K562 (cell line): ENCODE measurements at regions not wholly inside any gene's neighbourhood (a gene's known extent, or its start where the extent isn't known, plus 50 kb on each side); places are given as distances from the start of the nearest gene placed in this dataset.

ENCODE experiments used
- BRCA1 ChIP-seq, 2 experiments: fragments of 450-650 bp in 1 of 2; sonication (generic) in 1 of 2; formaldehyde crosslinking in 1 of 2; IDR thresholded peaks; 2 replicates each; pipeline versions ENCODE4 v1.5.0 to v1.6.1; 2017 to 2020; ENCODE audit warnings: mild to moderate bottlenecking in 1 of 2, missing genetic modification reagents in 1 of 2
- CBX3 ChIP-seq, 2 experiments: IDR thresholded peaks; 1 replicate in 1 of 2; 2 replicates in 1 of 2; pipeline ENCODE4 v1.6.1; 2012; ENCODE audit warnings: inconsistent platforms in 2 of 2, low read length in 2 of 2, borderline replicate concordance in 1 of 2, control low read depth in 1 of 2
- FOXK2 ChIP-seq, 2 experiments: fragments of 450-650 bp; IDR thresholded peaks in 1 of 2; conservative IDR thresholded peaks in 1 of 2; 2 replicates each; pipeline ENCODE4 v1.6.1; 2016; ENCODE audit warnings: low read depth in 2 of 2, mild to moderate bottlenecking in 1 of 2
- GATA2 ChIP-seq: sonication (generic); formaldehyde crosslinking; IDR thresholded peaks from 2 replicates; pipeline ENCODE4 v1.4.0; 2020; ENCODE audit warnings: mild to moderate bottlenecking, missing genetic modification reagents
- MTA1 ChIP-seq: fragments of 450-650 bp; IDR thresholded peaks from 2 replicates; pipeline ENCODE4 v1.6.1; 2017; ENCODE audit warnings: borderline replicate concordance
- MXI1 ChIP-seq: IDR thresholded peaks from 2 replicates; pipeline ENCODE4 v1.6.1; 2011; ENCODE audit warnings: low read depth, mild to moderate bottlenecking, improper control_type of control experiment, low read length
- MYNN ChIP-seq, 2 experiments: sonication (generic); formaldehyde crosslinking in 1 of 2; IDR thresholded peaks; 2 replicates each; pipeline versions ENCODE4 v1.5.0 to v1.6.1; 2016 to 2020; ENCODE audit warnings: antibody characterized with exemption in 1 of 2, missing genetic modification reagents in 1 of 2
- NCOA1 ChIP-seq: fragments of 450-650 bp; IDR thresholded peaks from 2 replicates; pipeline ENCODE4 v1.6.1; 2016; ENCODE audit warnings: low read depth
- NRF1 ChIP-seq, 2 experiments: fragments of 450-650 bp; IDR thresholded peaks in 1 of 2; conservative IDR thresholded peaks in 1 of 2; 2 replicates each; pipeline ENCODE4 v1.6.1; 2014; ENCODE audit warnings: mild to moderate bottlenecking in 2 of 2
- PHB ChIP-seq: fragments of 250-450 bp; sonication (Bioruptor Pico); IDR thresholded peaks from 2 replicates; pipeline ENCODE4 v1.5.0; 2021
- POLR2G ChIP-seq: fragments of 200-400 bp; formaldehyde crosslinking; IDR thresholded peaks from 2 replicates; pipeline ENCODE4 v1.6.1; 2017; ENCODE audit warnings: low read depth, mild to moderate bottlenecking, antibody characterized with exemption, low read length, moderate library complexity
- SP2 ChIP-seq: IDR thresholded peaks from 2 replicates; pipeline ENCODE4 v1.6.1; 2011; ENCODE audit warnings: mild to moderate bottlenecking, low read depth, low read length, moderate library complexity; ENCODE audit not compliant: poor library complexity, severe bottlenecking; ENCODE audit errors: extremely low read depth
- STAG1 ChIP-seq: sonication (generic); formaldehyde crosslinking; IDR thresholded peaks from 2 replicates; pipeline ENCODE4 v1.5.0; 2020; ENCODE audit warnings: missing genetic modification reagents, borderline replicate concordance
- ZNF384 ChIP-seq: IDR thresholded peaks from 2 replicates; pipeline ENCODE4 v1.6.1; 2012; ENCODE audit warnings: low read depth, low read length, improper control_type of control experiment
- TF ChIP-seq, protein P1 (sequence below): sonication (generic); formaldehyde crosslinking; IDR thresholded peaks from 2 replicates; pipeline ENCODE4 v1.8.0; 2023; ENCODE audit warnings: mild to moderate bottlenecking, missing genetic modification reagents
- TF ChIP-seq, protein P2 (sequence below), 2 experiments: fragments of 450-650 bp in 1 of 2; sonication (generic) in 1 of 2; formaldehyde crosslinking in 1 of 2; IDR thresholded peaks; 2 replicates each; pipeline versions ENCODE4 v1.7.1 to v1.9.0; 2016 to 2022; ENCODE audit warnings: inconsistent platforms in 1 of 2, mild to moderate bottlenecking in 1 of 2, missing genetic modification reagents in 1 of 2

DNA sequence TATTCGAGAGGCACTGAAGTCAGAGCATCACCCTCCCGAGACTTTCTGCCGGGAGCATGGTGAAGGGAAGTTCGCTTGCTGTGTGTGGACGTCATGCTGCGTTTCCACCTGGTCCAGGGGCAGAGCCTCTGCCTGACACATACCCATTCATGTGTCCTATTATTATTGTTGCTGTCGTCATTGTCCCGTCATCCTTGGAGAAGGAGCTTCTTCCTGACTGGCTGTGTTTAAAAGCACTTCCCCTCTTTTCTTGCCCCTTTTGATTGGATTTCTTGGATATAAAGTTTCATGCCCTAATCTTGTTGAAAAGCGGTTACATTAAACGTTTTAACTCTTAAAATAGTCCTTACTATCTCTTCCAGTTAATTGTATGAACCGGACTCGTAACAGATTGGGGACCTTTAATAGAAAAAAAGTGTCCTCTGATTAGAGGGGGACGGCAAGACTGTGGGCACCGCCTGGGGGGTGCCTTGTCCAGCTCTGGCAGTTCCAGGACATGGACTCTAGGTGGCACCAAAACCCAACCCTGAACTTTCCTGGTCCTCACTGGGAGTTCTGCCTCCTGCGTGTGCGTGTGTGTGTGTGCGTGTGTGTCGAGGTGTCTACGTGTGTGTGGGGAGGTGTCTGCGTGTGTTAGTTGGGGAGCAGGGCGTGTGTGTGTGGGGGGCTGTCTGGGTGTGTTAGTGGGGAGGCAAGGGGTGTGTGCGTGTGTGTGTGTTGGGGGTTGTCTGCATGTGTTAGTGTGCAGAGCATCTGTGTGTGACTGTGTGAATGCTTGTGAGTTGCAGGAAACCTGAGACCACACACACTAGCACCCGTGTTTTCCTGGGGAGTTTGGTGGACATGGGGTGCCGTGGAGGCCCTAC is 133.3 kb upstream of the CIBAR2 start (continued):
- TF ChIP-seq, protein P1, sequence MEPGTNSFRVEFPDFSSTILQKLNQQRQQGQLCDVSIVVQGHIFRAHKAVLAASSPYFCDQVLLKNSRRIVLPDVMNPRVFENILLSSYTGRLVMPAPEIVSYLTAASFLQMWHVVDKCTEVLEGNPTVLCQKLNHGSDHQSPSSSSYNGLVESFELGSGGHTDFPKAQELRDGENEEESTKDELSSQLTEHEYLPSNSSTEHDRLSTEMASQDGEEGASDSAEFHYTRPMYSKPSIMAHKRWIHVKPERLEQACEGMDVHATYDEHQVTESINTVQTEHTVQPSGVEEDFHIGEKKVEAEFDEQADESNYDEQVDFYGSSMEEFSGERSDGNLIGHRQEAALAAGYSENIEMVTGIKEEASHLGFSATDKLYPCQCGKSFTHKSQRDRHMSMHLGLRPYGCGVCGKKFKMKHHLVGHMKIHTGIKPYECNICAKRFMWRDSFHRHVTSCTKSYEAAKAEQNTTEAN (CRISPR knock-in tag): no peak
- TF ChIP-seq MTA1 (0 out of 2 replicates have a peak, but pooled peaks have one; percentile 51), ZNF384 (no peak), MYNN (IDR thresholded peaks at IDR 0.05) (peak; percentile 39; the same call in 1 of the 2 replicates), MYNN (CRISPR knock-in tag; IDR thresholded peaks at IDR 0.05) (no peak), SP2 (no peak), MXI1 (no peak), NCOA1 (peak; percentile 49; the same call in 1 of the 2 replicates), CBX3 (IDR thresholded peaks at IDR 0.05; ENCODE audit: borderline replicate concordance in 1 of 2, low read length in 2 of 2) (peak in 1 of 2 experiments; percentile 53; a peak in 1 of 3 replicates), BRCA1 (IDR thresholded peaks at IDR 0.05) (no peak), BRCA1 (CRISPR knock-in tag; IDR thresholded peaks at IDR 0.05) (no peak), PHB (no peak), STAG1 (CRISPR knock-in tag) (peak; percentile 81; the same call in 1 of the 2 replicates), NRF1 (conservative IDR thresholded peaks at IDR 0.05 in 1 of 2, IDR thresholded peaks at IDR 0.05 in 1 of 2) (peak; percentile 41 to 52; a peak in 3 of 4 replicates), POLR2G (0 out of 2 replicates have a peak, but pooled peaks have one; percentile 28), FOXK2 (conservative IDR thresholded peaks at IDR 0.05 in 1 of 2, IDR thresholded peaks at IDR 0.05 in 1 of 2; ENCODE audit: low read depth in 2 of 2) (peak in 1 of 2 experiments; percentile 61; a peak in 2 of 4 replicates), GATA2 (CRISPR knock-in tag) (no peak)
- TF ChIP-seq, protein P2, sequence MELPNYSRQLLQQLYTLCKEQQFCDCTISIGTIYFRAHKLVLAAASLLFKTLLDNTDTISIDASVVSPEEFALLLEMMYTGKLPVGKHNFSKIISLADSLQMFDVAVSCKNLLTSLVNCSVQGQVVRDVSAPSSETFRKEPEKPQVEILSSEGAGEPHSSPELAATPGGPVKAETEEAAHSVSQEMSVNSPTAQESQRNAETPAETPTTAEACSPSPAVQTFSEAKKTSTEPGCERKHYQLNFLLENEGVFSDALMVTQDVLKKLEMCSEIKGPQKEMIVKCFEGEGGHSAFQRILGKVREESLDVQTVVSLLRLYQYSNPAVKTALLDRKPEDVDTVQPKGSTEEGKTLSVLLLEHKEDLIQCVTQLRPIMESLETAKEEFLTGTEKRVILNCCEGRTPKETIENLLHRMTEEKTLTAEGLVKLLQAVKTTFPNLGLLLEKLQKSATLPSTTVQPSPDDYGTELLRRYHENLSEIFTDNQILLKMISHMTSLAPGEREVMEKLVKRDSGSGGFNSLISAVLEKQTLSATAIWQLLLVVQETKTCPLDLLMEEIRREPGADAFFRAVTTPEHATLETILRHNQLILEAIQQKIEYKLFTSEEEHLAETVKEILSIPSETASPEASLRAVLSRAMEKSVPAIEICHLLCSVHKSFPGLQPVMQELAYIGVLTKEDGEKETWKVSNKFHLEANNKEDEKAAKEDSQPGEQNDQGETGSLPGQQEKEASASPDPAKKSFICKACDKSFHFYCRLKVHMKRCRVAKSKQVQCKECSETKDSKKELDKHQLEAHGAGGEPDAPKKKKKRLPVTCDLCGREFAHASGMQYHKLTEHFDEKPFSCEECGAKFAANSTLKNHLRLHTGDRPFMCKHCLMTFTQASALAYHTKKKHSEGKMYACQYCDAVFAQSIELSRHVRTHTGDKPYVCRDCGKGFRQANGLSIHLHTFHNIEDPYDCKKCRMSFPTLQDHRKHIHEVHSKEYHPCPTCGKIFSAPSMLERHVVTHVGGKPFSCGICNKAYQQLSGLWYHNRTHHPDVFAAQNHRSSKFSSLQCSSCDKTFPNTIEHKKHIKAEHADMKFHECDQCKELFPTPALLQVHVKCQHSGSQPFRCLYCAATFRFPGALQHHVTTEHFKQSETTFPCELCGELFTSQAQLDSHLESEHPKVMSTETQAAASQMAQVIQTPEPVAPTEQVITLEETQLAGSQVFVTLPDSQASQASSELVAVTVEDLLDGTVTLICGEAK (IDR thresholded peaks at IDR 0.05): peak; percentile 36; the same call in 1 of the 2 replicates
- TF ChIP-seq, protein P2 (CRISPR knock-in tag; IDR thresholded peaks at IDR 0.05): no peak
